SKM-1 treated with dmso at 0.1 percent for 144 hours (cell line): ENCODE measurements at regions not wholly inside any gene's neighbourhood (a gene's known extent, or its start where the extent isn't known, plus 50 kb on each side); places are given as distances from the start of the nearest gene placed in this dataset.
"Not testable (repeated sequence)": the region's sequence is repeated elsewhere in the genome, so short reads cannot be mapped to it uniquely, and the experiment has no call there.

Source experiments
- DNase-seq: peaks from one replicate; lab custom pipeline; 2025; ENCODE audit not compliant: unreplicated experiment; lab: John Stamatoyannopoulos, UW

DNA sequence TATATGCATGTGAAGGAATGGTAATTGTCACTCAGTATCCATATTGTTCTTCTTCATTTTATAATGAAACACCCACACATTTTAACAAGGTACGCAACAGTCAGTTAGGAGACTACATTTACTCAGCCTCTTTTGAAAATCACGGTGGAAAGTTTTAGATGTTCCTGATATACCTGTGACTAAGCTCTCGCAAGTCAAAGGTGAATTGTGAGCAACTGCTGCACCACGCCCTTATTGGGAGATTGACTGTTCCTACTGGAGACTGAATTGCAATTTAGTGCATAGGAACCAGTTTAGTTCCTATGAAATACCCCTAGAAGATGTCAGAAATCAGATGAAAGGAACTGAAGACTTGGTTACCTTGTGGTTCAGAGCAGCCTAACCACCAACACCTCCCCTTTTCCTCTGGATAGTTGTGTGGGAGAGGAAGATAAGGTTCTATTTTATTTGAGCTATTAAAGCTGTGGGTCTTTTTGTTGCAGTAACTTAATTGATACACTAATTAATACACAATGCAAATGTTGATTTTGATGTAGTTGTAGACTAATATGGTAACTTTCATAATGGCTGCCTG is 1280.5 kb upstream of the CDH2 start:
- DNase-seq, result no peak

DNA sequence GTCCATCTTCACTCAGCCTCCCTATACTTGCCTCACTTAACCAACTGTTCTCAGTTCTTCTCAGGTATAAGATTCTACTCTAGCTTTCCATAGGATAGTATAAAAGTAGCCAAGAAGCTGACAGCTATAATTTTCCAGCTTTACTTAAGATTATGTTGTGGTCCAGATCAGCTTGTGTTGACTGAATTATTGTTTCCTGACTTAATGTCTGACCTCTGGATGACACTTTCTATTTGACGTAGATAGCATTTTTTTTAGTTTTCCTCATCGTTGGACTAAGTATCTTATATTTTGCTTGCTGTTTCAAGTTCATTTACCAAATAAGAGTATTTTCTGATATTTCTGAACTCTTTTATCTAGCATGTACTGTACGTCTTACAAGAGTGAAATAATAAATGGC is 1272.5 kb upstream of the CDH2 start:
- DNase-seq, result no peak

DNA sequence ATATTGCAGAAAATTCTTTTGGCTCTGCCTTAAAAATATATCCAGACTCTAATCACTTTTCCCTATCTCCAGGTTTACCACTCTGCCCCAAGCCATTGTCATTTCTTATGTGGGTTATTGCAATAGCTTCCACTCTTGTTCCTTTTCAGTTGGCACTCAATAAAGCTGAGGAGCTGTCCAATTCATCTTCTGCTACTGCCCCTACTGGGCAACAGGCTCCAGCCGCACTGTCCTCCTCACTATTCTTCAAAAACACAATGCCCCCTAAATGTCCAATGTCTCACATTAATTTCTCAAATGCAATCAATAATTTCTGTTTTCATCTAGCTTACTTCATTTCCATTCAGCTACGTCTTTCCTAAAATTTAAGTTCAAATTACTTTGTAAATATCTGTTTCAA is 1262.5 kb upstream of the CDH2 start:
- no peak for DNase-seq

DNA sequence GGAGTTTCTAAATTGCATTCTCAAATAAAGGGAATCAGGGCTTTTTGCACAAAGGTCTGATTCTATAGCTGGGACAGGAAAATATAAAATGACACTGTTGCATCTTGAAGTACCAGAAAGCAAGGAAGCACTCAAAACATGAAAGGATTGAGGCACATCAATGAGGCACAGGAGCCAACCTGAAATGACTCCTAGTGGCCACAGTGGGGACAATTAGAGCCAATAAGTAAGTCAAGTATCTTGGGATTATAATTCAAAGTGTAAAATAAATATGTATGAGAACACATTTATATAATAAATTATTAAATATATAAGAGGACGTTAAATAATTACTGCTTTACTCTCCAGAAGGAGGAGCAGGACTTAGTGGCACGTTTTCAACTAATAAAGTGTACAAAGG is 1259.5 kb upstream of the CDH2 start:
- no peak for DNase-seq

DNA sequence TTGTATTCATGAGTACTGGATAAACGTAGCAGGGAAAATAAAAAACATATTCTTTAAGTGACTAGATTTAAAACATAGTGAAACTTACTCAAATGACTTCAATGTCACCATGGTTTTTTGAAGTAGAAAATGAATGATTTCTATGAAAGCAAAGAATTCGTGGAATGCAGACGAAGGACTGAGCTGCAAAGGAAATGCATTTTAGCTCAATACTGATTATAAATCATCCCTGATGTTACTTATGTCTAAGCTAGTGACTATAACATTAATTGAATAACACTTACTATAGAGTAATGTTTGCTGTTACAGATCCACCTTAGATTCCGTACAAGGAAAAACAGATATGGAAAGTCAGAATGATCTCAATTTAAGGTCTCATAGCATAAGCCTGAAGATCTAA is 1257.7 kb upstream of the CDH2 start:
- no peak for DNase-seq

DNA sequence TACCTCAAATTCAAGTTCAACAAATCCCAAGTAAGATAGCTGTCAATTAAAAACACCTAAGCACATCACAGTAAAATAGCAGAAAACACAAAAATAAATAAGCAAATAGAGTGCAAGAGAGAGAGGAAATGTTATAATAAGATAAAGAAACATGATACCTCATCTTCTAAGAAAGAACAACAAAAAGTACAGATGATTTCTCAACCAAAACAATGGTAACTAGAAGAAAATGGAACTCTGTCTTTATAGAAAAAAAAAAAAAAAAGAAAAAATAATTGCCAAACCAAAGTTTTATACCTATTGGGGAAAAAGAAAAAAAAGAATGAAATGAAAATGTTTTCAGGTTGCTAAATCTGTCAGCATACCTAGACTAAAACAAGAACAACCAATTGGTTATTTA is 1253.5 kb upstream of the CDH2 start:
- DNase-seq, result no peak

DNA sequence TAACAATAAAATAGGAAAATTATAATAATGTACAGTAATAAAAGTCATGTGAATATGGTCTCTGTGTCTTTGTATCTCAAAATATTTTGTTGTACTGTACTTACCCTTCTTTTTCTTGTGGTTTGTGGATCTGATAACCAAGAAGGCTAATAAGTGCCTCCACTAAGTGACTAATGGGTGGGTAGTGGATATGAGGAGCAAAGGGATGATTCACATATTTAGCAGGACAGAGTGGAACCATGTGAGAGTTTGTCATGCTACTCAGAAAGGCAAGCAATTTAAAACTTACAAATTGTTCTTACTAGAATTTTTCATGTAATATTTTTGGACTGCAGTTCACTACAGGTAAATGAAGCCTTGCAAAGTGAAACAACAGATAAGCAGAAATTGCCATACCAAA is 1241.2 kb upstream of the CDH2 start:
- DNase-seq, result no peak

DNA sequence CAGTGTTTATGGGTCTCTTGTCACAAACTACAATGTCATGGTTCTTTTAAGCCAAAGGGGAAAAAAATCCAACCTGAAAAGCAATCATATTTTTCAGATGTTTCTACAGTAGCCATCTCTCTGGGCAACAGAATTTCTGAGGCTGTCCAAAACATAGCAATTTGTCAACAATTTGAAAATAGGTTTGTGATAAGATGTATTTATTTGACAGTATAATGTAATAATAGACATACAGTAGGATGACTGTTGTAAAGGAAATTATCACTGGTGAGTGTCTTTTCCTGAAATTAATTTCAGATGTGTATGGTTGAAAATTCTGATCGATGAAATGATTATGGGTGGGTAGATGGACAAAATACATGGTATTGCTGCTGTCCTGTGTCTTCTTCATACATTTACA is 1230.1 kb upstream of the CDH2 start:
- DNase-seq, result no peak

DNA sequence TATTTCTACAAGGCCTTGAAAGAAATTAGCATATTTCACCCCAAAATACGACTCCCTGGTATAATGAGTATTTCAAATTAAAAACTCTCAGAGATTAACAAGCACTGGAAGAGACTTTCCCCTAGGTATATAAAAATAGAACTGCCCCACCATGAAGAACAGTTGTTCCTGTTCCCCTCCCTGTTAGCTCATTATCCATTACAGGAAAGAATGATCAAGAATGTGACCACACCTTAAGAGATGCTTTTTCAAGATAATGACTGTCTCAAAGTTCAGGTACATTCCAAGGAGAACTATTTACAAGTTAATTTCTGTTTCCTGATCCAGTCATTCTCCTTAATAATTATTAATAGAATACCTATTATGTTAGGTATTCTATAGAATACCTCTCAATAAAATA is 1220.6 kb upstream of the CDH2 start:
- DNase-seq, result no peak

DNA sequence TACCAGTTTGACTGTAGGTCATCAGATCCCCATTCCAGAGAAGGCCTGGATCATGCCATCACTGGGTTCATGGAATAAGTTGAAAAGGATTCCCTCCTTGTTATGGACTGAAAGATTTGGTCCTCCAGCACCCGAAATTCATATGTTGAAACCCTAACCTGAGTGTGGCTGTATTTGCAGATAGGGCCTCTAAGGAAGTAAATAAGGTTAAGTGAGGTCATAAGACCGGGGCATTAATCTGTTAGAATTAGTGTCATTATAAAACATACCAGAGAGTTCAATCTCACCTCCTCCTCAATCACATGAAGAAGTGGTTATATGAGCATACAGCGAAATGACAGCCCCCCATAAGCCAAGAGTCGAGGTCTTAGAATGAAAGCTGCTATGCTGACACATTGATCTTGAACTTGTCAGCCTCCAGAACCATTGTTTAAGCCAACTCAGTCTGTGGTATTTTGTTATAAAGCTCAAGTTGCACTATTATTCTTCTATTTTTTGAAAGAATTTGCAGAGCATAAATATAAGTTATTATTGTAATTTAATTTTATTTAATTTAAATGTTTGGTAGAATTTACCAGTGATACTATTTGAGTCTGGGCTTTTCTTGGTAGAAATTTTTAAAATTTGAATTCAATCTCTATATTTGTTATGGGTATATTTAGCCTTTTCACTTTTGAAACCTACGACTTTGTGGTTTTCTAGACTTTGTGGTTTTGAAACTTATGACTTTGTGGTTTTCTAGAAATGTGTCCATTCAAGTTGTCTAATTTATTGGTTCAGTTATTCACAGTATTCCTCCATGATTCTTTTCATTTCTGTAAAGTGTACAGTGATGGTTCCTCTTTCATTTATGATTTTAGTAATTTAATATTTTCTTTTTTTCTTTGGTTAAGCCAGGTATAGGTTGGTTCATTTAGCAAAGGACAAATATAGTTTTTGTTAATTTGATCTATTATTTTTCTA is 1206.7 kb upstream of the CDH2 start:
- DNase-seq, result no peak

DNA sequence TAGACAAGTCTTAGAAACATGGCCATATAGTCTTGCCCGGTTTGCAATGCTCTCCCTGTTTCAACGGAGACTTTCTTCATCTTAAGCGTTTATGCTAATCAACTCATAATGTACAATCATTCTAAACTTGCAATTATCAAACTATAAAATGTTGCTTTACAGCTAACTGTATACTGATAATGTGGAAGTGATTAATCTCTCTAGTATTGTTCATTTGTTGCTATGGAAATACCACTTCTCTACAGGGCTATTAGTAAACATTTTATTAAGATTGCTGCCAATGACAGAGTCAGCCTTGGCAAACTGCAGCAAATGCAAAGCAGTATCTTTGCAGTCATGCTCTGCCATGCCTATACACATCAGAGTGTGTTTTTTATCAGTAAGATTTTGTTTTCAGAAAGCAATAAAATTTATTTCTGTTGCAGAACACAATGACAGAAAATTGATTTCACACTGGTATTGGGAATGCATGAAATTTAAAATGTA is 1201.8 kb upstream of the CDH2 start:
- no peak for DNase-seq

DNA sequence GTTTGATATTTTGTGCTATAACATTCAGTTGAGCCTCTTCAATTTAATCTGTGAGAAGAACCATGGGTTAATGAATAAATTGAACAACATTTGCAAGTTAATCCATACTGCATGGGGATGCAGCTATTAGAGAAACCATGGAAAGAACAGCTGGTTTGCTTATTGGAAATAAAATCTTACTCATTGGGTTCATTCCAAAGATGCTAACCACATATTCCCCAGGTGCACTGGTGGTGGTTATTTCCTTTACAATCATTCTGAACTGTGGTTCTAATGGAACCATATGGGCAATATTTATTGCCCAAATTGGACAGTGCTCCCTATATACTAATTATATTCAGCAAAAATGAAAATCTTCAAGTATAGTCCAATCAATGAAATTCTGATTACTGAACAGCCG is 1200.4 kb upstream of the CDH2 start:
- DNase-seq, result no peak

DNA sequence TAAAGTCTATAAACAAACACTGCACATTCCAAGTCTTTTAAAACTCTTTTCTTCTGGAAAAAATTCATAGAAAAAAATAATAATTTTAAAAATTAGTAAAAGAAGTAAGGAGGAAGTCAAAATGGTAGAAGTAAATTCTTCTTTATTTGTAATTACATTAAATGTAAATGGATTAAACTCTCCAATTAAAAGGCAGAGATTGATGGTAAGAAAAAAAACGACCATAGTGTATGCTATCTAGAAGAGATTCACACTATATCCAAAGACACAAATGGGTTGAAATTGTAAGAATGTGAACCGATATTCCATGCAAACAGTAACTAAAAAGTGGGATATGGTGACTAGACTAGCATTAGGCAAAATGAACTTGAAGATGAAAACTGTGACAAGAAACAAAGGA is 1196.1 kb upstream of the CDH2 start:
- DNase-seq, result no peak

DNA sequence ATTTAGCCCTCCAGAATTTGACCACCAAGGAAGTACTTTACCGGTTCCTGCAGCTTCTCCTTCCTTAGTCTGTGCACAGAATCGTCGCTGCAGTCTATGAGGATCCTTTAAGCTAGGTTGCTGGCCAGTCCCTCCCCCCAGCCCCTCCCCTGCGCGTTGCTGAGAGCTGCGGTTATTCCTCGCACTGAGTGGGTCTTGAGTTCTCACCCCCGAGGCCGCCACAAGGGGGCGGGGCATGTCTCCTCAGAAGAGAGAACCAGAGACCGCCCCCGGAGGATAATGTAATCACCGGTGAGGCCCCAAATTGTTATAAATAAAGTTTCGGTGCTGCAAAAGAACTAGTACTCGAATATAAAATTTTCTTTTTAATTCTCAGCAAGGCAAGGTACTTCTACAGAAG is 1184.9 kb upstream of the CDH2 start:
- DNase-seq, result no peak

DNA sequence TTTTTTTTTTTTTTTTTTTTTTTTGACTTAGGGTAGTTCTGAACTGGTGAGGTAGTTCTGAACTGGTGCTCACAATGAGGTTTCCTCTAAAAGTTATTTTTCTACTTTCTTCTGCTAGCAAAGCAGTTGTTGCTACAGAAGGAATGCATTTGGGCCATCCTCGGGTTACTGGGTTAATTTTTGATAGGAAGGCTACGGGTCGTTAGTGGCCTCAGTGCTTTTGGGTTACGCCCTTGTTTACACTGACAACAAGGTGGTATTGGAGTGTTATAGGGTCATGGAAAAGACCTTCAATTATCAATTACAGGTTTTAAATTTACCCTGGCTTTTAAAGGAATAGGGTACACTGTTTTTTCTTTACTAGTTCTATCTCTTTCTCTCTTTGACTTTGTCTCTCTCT is 1183.7 kb upstream of the CDH2 start:
- not testable (repeated sequence) for DNase-seq

DNA sequence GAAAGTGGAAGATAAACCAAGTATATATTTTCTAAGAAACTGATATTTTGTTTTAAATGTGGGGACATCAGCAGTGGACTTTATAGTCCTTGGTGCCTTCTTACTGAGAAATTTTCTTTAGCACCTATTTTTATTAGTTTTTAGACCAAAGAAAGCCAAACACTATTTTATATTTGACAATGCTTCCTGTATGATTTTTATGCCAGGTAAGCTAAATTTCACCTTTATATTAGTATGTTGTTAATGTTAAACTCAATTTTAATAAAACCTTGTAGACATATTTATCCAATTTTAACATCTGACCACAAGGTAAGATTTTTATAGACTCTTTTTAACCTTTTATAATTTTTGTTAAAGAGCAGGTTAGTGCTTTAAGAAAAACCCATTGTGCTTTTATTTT is 1182.3 kb upstream of the CDH2 start:
- DNase-seq, result not testable (repeated sequence)

DNA sequence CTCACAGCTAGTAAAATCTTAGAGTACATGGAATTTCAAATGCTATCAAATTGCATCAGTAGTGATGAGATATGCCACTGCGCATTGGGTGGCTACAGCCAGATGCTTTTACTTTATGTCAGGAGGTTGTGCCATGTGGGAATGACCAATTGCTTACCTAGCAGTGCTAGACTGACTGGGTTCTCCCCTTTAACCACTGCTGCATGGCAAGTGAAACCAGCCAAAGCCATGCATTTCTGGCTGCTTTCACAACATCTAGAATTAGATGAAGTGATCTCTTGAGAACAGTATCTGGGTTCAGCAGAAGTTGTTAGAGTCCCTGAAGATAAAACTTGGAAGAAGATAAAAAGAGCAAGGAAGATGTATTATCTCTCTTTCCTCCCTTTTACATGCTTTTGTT is 1174.2 kb upstream of the CDH2 start:
- DNase-seq, result no peak

DNA sequence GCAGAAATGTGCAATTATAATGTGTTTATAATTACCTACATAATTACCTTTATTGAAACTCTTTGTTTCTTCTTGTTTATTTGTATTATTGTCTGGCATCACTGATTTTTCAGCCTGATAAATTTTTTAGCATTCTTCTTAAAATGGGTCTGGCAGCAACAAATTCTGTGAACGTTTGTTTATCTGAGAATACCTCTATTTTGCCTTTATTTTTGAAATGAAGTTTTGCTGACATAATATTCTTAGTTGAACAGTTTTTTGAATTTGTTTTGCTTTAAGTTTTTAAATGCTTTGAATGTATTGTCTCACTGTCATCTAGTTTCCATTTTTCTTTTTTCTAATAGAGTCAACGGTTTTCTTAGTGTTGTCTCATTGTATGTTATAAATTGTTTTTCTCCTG is 1152.0 kb upstream of the CDH2 start:
- no peak for DNase-seq

DNA sequence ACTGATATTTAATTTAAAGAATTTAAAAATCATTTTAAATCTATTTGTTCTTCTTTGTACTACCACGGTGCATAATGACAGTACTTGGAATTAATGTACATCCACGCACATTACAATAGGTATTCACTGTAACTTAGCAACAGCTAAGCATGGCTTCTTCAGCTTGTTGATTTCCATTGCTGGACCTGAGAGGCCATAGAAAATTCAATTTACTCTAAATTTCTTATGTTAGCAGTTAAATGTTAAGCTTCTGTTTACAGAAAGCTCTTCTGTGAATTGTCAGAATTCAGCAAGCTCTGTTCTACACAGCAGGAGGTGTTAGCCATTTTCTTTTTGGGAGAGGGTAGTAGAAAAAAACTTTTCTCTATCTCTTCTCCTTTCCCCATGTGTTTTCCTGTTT is 1149.3 kb upstream of the CDH2 start:
- no peak for DNase-seq

DNA sequence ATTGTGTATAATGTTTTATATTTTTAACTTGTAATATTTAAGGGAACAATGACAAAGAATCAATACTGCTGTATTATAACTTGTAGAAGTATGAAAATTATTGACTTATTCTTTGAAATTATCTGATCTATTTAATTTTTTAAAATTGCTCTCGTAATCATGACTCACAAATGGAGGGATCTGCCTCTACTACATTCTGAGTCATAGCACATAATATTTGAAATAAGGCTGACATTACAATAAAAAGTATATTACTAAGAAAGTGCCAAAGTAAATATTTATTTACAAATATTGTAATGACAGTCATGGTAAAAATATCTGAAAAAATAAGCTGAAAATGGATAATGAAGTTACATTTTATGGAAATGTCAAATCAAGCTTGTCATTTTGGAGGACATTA is 1144.6 kb upstream of the CDH2 start:
- no peak for DNase-seq

DNA sequence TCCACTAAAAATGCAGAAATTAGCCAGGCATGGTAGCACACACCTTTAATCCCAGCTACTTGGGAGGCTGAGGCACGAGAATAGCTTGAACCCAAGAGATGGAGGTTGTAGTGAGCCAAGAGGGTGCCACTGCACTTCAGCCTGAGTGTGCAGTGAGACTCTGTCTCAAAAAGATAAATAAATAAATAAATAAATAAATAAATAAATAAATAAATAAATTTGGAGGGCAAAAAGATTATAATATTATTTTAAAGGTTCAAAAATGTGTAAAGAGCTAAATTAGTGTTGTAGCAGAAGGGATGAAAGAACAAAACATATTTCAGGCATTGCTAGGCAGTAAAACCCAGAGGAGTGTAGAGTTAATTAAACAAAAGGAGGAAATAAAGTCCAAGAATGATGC is 1136.4 kb upstream of the CDH2 start:
- no peak for DNase-seq

DNA sequence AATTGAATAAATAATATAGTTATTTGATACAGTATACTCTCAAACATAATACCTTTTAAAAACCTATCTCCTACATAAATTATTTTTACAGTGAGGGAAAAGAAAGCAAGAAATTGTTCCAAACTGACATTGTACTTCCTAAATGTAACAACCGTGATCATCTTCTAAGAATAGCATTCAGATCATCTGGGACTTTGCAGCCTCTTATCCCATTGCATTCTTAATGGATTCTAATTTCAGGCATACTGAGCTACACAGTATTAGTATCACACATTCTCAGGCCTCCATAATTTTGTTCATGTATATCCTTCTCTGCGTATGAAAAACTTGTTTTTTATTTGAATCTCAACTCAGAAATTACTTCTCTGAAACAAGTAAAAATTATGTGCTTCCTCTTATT is 1134.7 kb upstream of the CDH2 start:
- no peak for DNase-seq

DNA sequence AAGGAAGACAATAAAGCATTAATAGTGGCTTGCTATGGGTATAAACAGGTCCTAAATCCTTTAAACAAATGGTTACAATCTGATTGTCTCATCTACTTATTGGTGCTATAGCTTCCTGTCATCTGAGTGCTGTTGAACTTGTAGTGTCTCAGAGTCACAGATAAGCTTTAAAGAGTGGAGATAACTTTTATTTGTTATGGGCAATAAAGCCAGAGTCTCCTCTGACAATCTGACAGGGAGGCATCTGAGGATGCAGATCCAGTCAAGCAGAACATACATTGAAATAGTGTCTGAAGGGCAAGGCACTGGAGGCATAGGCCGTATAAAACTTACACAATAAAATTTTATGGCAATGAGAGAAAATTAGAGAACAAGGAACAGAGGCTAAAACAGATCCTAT is 1132.4 kb upstream of the CDH2 start:
- no peak for DNase-seq
